Stomach (tissue), 8 donors: ENCODE measurements at regions not wholly inside any gene's neighbourhood (a gene's known extent, or its start where the extent isn't known, plus 50 kb on each side); places are given as distances from the start of the nearest gene placed in this dataset.
"Not testable (repeated sequence)": the region's sequence is repeated elsewhere in the genome, so short reads cannot be mapped to it uniquely, and the experiment has no call there.

Source experiments
- DNase-seq, 2 donors: peaks; one replicate each; pipeline versions ENCODE4 v3.0.0 to v3.0.0-alpha.2; 2013 to 2019
- H3K27ac ChIP-seq, 5 donors: fragments of 200-600 bp in 4 of 5; sonication (generic) in 4 of 5; one replicate each; pipeline ENCODE4 v1.5.1; 2013 to 2019; ENCODE audit warnings: mild to moderate bottlenecking in 1 of 5, moderate library complexity in 1 of 5
- H3K27me3 ChIP-seq, 3 donors: fragments of 200-600 bp; sonication (generic); one replicate each; pipeline ENCODE4 v1.5.1; 2017 to 2019; ENCODE audit warnings: mixed run types in 1 of 3
- H3K36me3 ChIP-seq, 4 donors: fragments of 200-600 bp; sonication (generic); 1 replicate in 3 of 4; 2 replicates in 1 of 4; pipeline ENCODE4 v1.5.1; 2016 to 2019
- H3K4me1 ChIP-seq, 4 donors: fragments of 200-600 bp; sonication (generic); one replicate each; pipeline ENCODE4 v1.5.1; 2016 to 2019
- H3K4me3 ChIP-seq, 4 donors: fragments of 200-600 bp; sonication (generic) in 3 of 4; one replicate each; pipeline ENCODE4 v1.5.1; 2016 to 2019; ENCODE audit warnings: mild to moderate bottlenecking in 1 of 4
- H3K9me3 ChIP-seq, 4 donors: fragments of 200-600 bp; sonication (generic); one replicate each; pipeline ENCODE4 v1.5.1; 2016 to 2019
- CTCF ChIP-seq, 7 experiments: fragments of 450-650 bp in 4 of 7; fragments of 200-600 bp in 3 of 7; sonication (generic) in 3 of 7; IDR thresholded peaks; one replicate each; pipeline ENCODE4 v1.5.1; 2016 to 2019; ENCODE audit warnings: antibody characterized with exemption in 7 of 7, control low read depth in 2 of 7, mild to moderate bottlenecking in 1 of 7
- EP300 ChIP-seq: sonication (generic); formaldehyde crosslinking; IDR thresholded peaks from one replicate; pipeline ENCODE4 v1.6.1; 2017; ENCODE audit warnings: antibody characterized with exemption
- POLR2A ChIP-seq, 4 donors: fragments of 450-650 bp; IDR thresholded peaks; one replicate each; pipeline ENCODE4 v1.6.1; 2016; ENCODE audit warnings: antibody characterized with exemption in 4 of 4, control low read depth in 2 of 4, mild to moderate bottlenecking in 1 of 4, moderate library complexity in 1 of 4
- POLR2AphosphoS5 ChIP-seq, 3 donors: sonication (generic); formaldehyde crosslinking; IDR thresholded peaks; one replicate each; pipeline ENCODE4 v1.6.1; 2016; ENCODE audit warnings: antibody characterized with exemption in 3 of 3
- WGBS, 5 donors: extraction: QIAGEN DNeasy Blood & Tissue Kit in 3 of 5; methylation state at CpG; one replicate each; pipeline versions ENCODE4 v1.1.5 to v1.1.7; 2013 to 2018; 5-methylcytosine and 5-hydroxymethylcytosine counted together
- intact Hi-C: fragments of 100-400 bp; cut with DNase I; formaldehyde crosslinking; loops from one replicate; pipeline ENCODE4 v1.15.1; 2023; ENCODE audit warnings: low total_unique reads
- donor health status: healthy with polysubstance abuse.
- donor health status: Bipolar disorder and iron deficiency.
- donor health status: healthy.

- H3K36me3 ChIP-seq: no peaks in the 10 kb centered on the region
- TF ChIP-seq CTCF (IDR thresholded peaks at IDR 0.05): no peak
- TF ChIP-seq POLR2AphosphoS5 (IDR thresholded peaks at IDR 0.05): no peak
- no peak for TF ChIP-seq EP300
- TF ChIP-seq POLR2A (IDR thresholded peaks at IDR 0.05): no peak
- no peaks in the 10 kb centered on the region for H3K27me3 ChIP-seq
- intact Hi-C loops: no loop called here
- WGBS, 5 donors: 93 to 100% (median 99%) methylated on average over 1 of the region's 1 CpG
- H3K4me1 ChIP-seq: peaks cover 0 to 8% (median 6%) of the 10 kb centered on the region in 4 donors
- no peak overlapping the region for H3K27ac ChIP-seq
- no peak for DNase-seq
- H3K9me3 ChIP-seq: no peaks in the 10 kb centered on the region
- no peak overlapping the region for H3K4me3 ChIP-seq
Measured at GRCh38 chr1:185434721-185435120, 117.7 kb upstream of the IVNS1ABP start.

GRCh38 chr1:185433667-185434066 lies 116.6 kb upstream of the IVNS1ABP start:
- Histone ChIP-seq H3K36me3 (no peaks in the 10 kb centered on the region), H3K27ac (no peak overlapping the region), H3K4me1 (peaks cover 0 to 8% (median 6%) of the 10 kb centered on the region in 4 donors), H3K27me3 (no peaks in the 10 kb centered on the region), H3K4me3 (no peak overlapping the region), H3K9me3 (no peaks in the 10 kb centered on the region)
- intact Hi-C loops: no loop called here
- TF ChIP-seq CTCF (IDR thresholded peaks at IDR 0.05): no peak
- no peak for TF ChIP-seq POLR2A (IDR thresholded peaks at IDR 0.05)
- TF ChIP-seq EP300: no peak
- TF ChIP-seq POLR2AphosphoS5 (IDR thresholded peaks at IDR 0.05): no peak
- DNase-seq: no peak
- 67 to 88% (median 73%) methylated on average over 2 of the region's 2 CpGs for WGBS, 5 donors

- intact Hi-C loops: no loop called here
Measured at GRCh38 chr1:185432948-185433347, 115.9 kb upstream of the IVNS1ABP start.

GRCh38 chr1:185431612-185432011 lies 114.6 kb upstream of the IVNS1ABP start:
- WGBS, 5 donors: 75 to 91% (median 85%) methylated on average over 5 of the region's 5 CpGs
- intact Hi-C loops: no loop called here
- no peaks in the 10 kb centered on the region for H3K36me3 ChIP-seq
- peaks cover 0 to 8% (median 6%) of the 10 kb centered on the region in 4 donors for H3K4me1 ChIP-seq
- no peak for TF ChIP-seq POLR2AphosphoS5 (IDR thresholded peaks at IDR 0.05)
- no peak for TF ChIP-seq POLR2A (IDR thresholded peaks at IDR 0.05)
- TF ChIP-seq EP300: no peak
- TF ChIP-seq CTCF (IDR thresholded peaks at IDR 0.05): no peak
- H3K4me3 ChIP-seq: no peak overlapping the region
- no peaks in the 10 kb centered on the region for H3K9me3 ChIP-seq
- no peak for DNase-seq
- no peaks in the 10 kb centered on the region for H3K27me3 ChIP-seq
- no peak overlapping the region for H3K27ac ChIP-seq

More at GRCh38 chr1:185432948-185433347, 115.9 kb upstream of the IVNS1ABP start:
- no peak overlapping the region for H3K4me3 ChIP-seq
- no peaks in the 10 kb centered on the region for H3K36me3 ChIP-seq
- WGBS, 5 donors: 93 to 100% (median 98%) methylated on average over 2 of the region's 2 CpGs
- H3K9me3 ChIP-seq: no peaks in the 10 kb centered on the region
- TF ChIP-seq CTCF (IDR thresholded peaks at IDR 0.05) (no peak), EP300 (no peak), POLR2AphosphoS5 (IDR thresholded peaks at IDR 0.05) (no peak), POLR2A (IDR thresholded peaks at IDR 0.05) (no peak)
- no peak for DNase-seq
- H3K4me1 ChIP-seq: peaks cover 0 to 8% (median 6%) of the 10 kb centered on the region in 4 donors
- no peaks in the 10 kb centered on the region for H3K27me3 ChIP-seq
- no peak overlapping the region for H3K27ac ChIP-seq

- H3K4me3 ChIP-seq, H3K27me3 ChIP-seq, intact Hi-C loops, DNase-seq, H3K4me1 ChIP-seq, H3K36me3 ChIP-seq, H3K27ac ChIP-seq, H3K9me3 ChIP-seq: not testable (repeated sequence)
- WGBS, 5 donors: 90 to 100% (median 95%) methylated on average over 1 of the region's 1 CpG
Measured at GRCh38 chr1:185429668-185430067, 112.6 kb upstream of the IVNS1ABP start.
